DMS 273 (cell line): ENCODE measurements at regions not wholly inside any gene's neighbourhood (a gene's known extent, or its start where the extent isn't known, plus 50 kb on each side); places are given as distances from the start of the nearest gene placed in this dataset.

ENCODE experiments used
- DNase-seq: peaks from one replicate; lab custom pipeline; 2025; ENCODE audit not compliant: unreplicated experiment; lab: John Stamatoyannopoulos, UW

DNA sequence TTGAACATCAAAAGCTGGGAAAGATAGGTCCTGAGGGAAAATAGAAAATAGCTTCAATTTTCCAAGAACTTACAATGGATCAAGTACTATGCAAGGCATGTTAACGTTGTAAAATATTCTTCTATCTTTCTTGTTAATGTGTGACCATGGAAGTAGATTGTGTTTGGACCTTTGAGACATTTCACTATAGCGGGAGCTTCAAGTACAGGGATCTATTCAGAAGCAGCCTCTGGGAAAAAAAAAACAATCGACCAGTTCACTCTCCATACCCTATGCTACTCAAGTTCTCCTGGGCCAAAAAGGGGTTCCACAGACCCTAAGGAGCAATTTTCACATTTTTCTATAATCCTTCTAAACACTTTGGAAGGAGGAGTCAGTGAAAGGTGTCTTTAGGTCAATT is 54.1 kb upstream of the ATP10B start:
- DNase-seq = no peak

DNA sequence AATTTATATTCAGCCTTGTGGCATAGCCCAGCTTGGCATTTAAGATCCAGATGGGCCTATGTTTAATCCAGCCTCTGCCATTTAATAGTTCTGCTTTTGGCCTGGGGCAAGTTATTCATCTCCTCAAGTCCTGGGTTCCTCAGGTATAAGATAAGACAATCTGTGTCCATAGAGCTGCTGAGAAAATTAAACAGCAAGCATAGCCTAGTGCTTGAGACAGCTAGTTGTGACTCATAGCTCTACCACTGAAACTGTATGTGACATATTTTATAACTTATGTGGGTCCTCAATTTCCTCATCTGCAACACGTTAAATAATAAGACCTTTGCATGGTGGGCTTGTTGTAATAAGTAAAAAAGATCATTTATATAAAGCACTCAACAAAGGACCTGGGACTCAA is 53.3 kb upstream of the ATP10B start:
- DNase-seq = no peak

DNA sequence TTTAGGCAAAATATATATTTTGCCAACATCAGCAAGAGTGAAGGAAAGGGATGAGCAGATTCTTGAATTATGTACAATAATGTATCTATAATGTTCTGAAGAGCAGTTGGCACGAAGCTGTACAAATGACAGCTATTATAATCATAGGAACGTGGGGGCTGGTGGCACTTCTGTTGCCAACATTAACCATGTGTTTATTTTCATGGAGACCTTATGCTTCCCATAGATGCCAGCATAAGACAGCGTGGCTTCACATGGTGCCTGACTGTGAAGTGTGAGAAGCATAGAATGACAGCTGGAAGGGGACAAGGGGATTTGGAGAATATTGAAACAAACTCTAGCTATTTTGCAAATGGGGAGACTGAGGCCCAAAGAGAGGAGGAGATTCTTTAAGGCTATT is 52.6 kb upstream of the ATP10B start:
- DNase-seq = no peak

DNA sequence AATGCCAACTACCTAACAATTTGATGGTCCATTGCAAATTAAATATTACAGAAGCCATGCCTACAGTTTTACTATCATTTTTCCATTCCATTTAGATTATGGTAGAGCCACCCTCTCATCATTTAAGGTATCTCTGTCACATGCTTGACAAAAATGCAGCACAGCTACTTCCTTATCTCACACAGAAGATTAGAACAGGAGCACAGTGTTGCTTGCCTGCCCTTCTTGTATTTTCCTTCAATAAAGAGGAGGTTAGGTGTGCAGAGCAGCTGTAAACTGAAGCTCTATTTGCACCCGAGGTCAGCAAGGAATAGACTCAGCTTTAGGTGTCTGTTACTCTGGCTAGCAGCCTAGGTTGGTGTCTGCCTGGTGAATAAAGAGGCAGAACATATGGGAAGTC is 51.5 kb upstream of the ATP10B start:
- no peak for DNase-seq

DNA sequence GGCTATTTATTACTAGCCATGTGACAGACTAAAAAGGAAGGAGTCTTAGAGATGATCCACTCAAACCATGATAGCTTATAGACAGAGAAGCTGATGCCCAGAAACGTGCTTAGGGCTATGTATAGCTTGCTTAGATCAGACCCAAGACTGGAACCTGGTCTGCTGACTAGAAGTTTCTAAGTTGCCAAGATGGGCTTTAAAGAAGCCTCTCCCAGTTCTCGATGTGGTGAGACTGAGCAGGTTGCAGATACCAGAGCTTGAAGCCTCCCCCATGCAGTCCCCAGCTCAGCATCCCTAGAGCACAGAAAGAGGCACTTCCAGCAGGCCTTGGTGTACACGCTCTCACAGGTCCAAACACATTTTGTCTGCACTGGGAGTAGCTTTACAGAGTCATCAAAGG is 51.1 kb upstream of the ATP10B start:
- DNase-seq = no peak
